GM18517 (cell line): ENCODE measurements at regions not wholly inside any gene's neighbourhood (a gene's known extent, or its start where the extent isn't known, plus 50 kb on each side); places are given as distances from the start of the nearest gene placed in this dataset.

Experiments
- ATAC-seq: cut with Tn5 transposase; IDR thresholded peaks from one replicate; pipeline ENCODE4 v1.9.1; 2021; ENCODE audit warnings: mild to moderate bottlenecking, moderate library complexity; ENCODE audit not compliant: unreplicated experiment

DNA sequence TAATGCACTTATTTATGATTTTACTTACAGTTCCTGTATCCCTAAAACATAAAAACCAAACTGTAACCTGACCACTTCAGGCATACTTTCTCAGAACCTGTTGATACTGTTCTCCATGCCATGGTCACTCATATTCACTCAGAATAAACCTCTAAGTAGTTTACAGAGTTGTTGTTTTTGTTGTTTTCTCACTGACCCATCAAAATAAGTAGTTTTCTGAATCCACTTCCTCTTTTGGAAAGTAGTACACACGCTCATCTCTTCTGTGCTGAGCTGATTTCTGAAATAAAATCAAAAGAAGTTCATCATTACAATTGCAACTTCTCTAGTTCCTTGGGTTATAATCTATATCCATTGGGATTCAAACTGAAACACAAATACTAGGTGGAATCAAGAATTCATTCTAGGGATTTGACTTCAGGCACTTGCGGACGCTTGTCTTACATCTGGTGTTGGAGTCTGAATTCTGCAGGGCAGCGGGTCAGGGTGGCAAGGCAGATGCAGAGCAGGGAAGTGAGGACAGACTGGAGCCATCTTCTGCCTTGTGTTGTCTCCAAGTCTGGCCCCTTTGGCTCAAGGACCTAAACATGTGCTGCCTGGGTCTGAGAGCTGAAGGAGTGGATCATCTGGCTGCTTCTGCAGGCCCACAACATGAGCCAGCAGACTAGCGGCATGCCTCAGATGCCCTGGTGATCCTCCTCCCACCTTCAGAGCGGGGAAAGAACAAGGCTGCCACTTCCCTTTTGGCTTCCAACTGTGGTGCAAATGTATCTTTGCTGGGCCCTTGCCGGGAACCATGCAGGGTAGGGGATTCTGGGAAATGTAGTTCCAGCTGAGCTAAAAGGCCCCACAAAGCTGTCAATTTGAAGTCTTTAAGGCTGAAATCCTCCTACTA, 167.9 kb upstream of the MYLIP start:
- ATAC-seq, result no peak

DNA sequence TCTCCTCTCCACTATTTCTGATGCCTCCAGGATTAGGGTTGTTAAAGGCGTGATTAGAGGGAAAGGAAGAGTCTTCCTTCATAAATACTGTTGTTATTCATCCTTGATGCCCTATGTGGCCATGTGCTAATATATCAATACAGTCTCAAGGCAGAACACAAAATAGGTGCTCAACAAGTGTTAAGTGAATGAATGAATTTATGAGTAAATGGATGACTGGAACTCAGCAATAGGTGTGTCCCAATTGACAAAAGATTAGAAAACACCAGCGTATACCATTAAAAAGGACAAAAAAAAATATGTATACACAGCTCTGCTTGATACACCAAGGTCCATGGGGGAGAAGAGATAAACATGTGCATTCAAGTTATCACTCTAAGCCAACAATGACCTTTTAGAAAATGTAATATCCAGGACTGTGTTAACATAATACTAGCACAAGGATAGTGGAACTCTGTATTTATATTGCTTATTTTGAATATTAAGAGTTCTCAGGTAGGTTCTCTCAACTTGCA, 171.2 kb upstream of the MYLIP start:
- ATAC-seq, result no peak

DNA sequence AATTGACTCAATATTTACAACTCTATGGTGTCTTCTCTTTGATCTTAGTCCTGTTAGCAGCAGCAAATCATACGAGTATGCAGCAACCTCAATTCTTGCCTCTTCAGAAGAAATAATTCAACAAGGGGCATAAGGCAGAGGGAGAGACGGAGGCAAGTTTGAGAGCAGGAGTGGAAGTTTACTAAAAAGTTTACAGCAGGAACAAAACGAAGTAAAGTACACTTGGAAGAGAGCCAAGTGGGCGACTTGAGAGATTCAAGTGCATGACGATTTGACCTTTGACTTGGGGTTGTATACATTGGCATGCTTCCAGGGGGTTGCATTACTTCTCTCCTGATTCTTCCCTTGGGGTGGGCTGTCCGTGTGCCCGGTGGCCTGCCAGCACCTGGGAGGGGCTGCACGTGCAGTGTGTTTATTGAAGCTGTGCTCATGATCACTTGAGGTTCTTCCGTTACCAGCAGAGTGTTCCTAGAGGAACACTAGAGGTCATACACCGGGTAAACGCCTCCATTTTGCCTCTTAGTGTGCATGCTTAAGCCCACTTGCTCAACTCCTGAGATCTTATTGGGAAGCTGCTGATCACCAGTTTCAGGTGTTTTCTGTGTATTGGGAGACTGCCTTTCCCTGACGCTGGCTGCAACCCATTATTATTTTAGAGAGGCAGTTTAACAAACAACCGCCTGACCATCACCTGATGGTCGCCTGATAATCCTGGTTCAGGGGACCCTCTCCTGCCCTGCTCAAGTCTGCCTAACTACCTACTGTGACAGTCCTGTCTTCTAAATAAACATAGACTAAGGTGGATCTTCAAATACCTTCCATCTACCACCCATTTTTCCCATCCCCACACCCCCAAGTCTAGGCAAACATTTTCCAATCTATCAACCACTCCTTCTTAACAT, 172.4 kb upstream of the MYLIP start:
- no peak for ATAC-seq

DNA sequence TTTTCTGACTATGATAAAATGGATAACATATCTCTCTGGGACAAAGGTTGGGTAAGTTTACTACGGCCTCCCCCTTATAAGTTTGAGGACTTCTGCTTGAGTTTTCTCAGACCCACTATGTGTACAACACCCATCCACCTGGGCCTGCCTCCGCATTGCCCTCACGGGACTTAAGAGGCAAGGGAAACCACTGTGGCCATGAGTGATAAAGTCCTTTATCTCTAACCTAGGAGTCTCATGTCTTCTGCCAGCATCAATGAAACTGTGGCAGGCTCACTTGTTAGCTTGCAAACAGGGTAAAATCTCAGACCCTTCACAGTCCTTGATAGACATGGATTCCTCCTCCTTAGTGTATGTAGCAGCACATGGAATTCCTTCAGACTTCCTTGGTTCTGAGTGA, 173.4 kb upstream of the MYLIP start:
- no peak for ATAC-seq

DNA sequence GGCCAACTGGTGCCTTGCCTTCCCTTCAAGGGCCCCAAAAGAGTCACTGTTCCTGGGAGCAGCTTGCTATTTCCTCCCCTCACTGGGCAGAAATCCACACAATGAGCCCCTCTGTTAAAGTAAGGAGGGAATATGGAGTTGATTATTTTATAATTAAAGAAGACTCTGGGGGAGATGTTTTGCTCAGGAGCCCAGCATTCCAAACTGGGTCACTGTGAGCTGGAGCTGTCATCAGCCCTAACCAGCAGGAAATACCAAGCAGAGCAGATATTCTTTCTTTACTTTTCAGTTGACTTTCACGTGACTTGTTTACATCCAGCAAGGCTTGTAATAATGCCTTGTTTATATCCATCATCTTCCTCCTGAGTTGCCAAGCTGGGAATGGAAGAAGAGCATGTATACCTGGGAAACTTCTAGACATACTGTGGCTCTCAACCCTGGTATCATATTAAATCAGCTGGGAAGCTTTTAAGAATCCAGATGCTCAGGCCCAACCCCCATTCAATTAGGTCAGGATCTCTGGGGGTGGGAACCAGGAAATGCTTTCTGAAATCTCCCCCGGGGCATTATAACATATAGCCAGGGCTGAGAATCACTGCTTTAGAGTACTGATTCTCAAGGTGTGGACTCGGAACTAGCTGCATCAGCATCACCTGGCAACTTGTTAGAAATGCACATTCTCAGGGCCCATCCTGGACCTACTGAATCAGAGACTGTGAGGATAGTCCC, 175.6 kb upstream of the MYLIP start:
- no peak for ATAC-seq

DNA sequence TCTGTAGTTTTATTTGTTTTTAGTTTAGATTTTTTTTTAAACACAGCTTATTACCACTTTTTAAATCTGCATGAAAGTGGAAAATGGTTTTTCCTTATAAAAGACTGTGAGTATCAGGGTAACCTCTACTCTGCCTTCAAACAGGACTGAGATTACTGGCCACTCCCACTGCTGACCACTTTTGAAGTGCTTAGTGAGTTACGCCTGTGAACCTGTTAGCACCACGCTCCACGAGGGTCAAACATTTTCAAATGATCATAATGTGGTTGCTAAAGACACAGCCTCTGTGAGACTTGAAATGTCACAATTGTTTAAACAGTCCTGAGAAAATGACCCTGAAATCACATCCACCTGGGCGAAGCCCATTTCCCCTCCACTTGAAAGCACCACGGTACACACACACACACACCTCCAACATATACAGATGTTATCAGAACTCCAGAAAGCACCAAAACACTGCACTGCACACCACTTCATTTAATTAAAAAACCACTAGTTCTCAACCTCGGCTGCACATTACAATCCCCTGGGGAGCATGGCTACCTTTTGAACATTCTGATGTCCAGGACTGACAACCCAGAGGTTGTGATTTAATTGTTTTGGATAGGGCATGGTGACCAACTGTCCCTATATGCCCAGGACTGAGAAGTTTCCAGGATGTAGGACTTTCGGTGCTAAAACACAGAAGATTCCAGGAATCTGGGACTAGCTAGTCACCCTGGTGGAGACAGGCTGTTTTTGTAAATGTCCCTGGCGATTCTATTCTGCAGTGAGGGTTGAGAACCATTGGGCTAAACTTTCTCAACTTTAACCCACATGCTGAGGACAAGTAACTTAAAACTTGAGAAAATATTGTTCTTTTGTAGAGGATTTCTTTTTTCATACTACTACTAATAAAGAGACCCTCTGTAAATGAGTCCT, 176.4 kb upstream of the MYLIP start:
- ATAC-seq, result no peak

DNA sequence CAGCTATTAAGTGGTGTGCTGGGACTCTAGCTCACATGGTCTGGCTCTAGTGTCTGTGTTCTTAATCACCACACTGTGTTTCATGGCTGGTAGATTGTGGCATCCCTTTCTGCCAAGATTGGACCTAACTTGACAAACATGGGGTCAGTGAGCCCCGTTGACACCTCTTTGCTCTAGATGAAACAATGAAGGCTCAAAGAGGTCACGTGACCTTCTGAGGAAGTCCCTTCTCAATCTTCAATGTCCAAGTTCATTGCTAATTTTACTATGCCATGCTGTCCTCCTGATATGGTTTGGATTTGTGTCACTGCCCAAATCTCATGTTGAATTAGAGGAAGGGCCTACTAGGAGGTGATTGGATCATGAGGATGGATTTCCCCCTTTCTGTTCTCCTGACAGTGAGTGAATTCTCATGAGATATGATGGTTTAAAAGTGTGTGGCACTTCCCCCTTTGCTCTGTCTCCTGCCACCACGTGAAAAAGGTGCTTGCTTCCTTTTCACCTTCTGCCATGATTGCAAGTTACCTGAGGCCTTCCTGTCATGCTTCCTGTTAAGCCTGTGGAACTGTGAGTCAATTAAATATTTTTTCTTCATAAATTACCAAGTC, 177.8 kb upstream of the MYLIP start:
- ATAC-seq, result no peak

DNA sequence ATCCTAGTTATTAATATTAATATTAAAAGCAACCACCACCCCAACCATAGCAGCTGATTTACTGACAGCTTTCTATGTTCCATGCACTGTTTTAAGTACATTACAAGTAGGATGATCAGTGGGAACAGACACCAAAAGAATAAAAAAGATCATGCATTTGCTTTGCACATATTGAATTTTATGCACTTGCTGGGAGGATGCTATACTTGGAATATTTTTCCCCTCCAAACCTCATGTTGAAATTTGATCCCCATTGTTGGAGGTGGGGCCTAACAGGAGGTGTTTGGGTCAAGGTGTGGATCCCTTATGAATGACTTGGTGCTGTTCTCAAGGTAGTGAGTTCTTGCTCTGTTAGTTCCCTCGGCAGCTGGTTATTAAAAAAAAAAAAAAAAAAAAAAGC, 178.9 kb upstream of the MYLIP start:
- ATAC-seq, result no peak

DNA sequence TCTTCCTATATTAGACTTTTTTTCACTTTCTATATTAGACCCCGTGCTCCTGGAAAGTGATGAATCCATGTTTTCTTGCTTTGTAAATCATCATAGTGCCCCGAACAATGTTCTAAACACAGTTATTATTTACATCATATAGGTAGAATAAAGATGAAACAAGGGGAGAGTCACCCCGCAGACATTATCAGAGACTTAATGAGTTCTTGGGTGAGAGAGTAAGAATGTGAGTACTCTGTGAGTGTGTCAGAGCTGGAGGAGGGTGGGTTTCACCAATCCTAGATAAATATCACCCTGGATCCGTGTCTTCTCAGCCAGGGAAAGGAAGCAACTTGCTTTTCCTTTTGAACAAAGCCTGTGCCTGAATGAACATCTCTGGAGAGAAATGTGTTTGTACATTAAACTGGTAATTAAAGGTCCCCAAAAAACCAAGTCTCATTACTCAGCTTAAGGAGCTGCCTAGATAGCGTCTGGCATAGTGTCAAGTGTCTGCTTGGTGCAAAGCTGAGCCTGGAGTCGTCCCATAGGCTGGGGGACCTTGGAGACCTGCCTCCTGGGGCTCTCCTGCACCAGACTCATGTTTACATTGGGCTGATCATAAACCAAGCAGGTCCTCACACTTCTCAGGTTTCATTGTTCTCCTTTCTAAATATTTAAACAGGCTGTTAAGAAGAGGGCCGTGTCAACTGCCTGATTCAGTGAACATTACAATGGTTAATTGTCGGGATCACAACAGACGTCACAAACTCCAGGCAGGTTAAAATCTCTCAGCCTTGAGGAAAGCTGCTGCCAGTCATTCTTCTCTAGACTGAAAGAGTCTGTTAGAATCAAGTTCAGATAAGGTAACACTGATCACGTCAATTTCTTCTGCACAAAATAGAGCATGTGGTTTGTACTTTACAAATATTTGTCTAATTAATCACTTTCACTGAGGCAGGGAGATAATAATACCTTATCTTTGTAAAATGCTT, 179.7 kb upstream of the MYLIP start:
- ATAC-seq, result no peak

DNA sequence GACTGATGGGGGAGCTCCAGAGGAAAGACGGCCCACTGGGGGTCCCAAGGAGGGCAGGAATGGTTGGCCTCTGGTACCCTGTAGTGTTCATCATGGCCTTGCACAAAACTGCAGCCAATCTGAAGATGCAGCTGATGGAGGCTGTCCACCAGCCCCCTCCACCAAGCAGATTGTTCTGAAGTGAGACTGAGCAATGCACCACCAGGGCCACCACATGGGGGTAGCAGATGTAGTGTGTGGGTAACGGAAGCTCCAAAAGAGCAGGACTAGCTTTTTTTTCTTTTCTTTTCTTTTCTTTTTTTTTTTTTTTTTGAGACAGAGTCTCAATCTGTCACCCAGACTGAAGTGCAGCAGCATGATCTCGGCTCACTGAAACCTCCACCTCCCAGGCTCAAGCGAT, 181.0 kb upstream of the MYLIP start:
- ATAC-seq, result no peak

DNA sequence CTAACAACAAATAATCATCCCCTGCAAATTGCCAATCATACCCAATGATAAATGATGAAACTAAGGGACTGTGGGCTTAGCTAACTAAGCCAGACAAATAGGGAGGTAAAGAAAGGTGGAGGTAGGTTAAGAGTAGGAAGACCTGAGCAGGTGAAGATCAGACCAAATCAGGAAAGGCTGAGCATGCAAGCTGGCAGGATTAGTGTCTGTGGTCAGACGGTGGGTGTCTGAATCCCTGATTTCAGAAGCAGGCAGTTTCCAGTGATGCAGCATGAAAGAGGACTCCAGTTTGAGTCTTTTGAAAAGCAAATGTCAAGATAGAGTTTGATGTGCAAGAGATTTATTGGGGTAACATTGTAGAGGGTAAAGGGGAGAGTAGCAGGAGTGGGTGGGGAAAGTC, 181.4 kb upstream of the MYLIP start:
- no peak for ATAC-seq

DNA sequence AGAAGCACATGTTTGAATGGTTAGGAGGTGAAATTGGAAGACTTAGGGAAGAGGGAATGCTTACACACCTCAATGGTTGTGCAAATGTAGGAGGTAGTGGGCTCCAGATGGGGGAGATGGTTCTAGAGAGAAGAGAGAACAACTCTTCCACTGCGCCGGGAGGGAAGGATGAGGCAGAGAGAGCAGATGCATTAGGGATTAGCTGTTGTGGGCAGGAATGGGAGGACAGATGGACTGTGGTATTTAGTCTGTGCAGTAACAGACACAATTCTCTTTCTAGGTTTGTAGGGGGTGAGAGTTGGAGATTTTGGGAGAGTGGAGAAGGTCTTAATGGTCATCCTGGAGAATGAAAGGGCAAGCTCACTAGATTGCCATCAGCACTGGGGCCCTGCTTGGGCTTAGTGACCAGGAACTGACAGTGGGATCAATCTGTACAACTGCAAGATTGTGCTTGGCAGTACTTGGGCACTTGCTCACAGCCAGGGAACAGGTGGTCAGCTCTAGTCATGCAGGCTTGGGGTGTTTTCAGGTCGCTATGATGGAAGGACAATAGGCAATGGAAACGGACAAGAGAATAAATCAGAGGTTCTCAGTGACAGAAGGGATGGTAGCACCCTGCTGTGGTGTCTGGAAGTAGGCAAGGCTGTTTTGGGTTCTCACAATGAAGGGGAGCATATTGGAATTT, 182.0 kb upstream of the MYLIP start:
- no peak for ATAC-seq

DNA sequence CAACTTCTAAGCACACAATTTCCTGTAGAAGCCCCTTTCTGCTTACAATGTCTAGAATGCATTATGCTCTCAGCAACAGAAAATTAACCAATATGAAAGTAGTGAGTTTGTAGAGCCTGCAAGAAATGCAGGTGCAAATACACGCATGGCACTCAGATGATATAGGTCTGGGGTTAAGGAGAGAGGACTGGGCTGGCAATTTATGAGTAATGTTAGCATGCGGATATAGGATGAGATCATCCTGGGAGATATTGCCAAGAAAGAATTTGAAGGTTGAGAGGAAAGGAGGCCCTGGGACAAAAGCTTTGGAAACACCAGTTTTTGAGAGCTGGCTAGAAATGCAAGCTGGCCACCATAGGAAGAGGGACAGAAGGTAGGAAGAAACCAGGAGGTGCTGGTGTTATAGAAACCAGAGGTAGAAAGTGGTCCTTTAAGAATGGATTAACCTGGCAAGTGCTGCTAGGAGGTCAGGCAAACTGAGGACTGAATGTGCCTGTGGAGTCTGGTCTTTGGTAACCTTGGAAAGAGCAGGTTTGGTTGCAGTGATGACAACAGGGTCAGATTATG, 183.2 kb upstream of the MYLIP start:
- ATAC-seq, result no peak

DNA sequence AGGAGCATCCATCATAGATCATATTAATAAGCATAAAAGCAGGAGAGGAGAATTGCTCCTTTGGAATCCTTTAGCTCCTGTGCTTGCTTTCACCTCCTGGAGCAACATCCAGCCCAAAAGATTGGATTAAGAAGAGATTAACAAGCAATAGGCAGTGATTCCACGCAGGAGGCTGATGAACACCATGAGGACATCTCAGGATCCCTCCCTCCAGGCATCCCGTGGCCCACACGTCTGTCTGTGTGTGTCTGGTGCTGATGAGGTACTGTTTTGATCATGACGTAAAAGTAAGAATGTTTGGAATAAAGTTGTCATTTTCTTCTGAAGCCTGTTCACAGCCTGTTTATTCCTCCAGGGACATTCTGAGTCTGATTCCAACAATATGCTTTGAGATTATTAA, 185.5 kb upstream of the MYLIP start:
- no peak for ATAC-seq

DNA sequence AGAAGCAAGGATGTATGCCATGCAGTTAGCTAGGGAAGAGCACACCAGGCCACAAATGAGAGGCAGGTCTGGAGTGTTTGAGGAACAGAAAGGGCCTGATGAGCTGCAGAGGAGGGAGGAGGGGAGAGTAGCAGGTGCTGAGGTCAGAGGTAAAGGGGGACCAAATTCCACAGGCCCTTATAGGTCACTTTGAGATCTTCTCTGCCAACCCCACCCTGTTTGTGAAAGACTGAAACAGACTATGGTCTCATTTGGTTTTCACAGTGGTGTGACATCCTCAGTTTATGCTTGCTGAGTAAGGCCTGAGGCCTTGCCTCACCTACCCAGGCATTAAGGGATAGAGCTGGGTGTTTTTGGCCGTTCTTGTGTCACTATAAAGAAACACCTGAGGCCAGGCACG, 187.7 kb upstream of the MYLIP start:
- ATAC-seq, result no peak

DNA sequence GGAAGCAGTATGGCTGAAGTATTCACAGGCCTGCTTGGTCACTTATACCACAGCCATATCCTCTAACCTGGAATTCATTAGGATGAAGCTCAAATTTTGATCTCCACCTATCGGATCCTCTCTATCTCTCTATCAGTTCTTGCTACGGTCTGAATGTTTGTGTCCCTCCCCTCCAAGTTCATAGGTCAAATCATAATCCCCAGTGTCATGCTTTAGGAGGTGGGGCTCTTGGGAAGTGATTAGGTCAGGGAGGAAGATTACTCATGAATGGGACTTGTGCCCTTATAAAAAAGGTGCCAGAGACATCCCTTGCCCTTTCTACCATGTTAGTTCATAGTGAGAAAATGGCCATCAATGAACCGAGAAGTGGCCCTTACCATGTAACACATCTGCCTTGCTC, 190.8 kb upstream of the MYLIP start:
- no peak for ATAC-seq

DNA sequence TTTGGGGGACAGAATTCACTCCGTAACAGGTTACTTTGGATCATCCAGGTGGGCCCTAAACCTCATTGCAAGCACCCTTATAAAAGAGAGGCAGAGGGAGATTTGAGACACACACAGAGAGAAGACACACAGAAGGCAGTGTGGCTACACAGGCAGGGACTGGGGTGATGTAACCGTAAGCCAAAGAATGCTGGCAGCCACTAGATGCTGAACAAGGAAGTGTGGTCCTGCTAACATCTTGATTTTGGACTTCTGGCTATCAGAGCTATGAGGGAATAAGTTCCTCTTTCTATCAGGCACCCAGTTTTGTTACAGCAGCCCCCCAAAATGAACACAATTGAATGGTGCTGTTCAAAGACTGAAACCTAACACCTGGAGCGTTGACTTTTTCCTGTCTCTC, 191.3 kb upstream of the MYLIP start:
- no peak for ATAC-seq

DNA sequence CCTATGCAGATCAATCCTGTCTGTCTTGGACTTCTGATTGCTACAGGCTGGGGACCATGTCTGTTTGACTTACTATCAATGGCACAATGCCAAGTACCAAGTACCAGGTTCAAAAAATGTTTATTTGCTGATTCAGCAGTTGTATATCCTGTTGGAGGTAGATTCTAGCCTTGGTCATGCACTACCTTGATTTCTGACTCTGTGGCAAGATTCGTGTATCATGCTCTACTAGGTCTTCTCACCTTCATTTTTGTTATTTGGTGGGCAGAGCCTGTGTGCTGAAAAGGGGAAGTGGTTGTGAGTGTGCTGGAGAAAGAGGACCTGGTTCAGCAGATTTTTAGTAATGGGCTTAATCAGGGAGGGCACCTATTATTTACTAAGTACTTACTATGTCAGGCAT, 192.4 kb upstream of the MYLIP start:
- peak; percentile 72 for ATAC-seq
